CD4-positive, alpha-beta T cell (primary cell): ENCODE measurements at regions not wholly inside any gene's neighbourhood (a gene's known extent, or its start where the extent isn't known, plus 50 kb on each side); places are given as distances from the start of the nearest gene placed in this dataset.

Source experiments
- ATAC-seq: fragments of 200-7000 bp; cut with Tn5 transposase; one replicate; pipeline ENCODE4 v1.10.0; 2022; ENCODE audit warnings: mild to moderate bottlenecking; ENCODE audit not compliant: poor library complexity
- CTCF ChIA-PET: fragments of 350-600 bp; sonication (Branson Sonifier 250); formaldehyde crosslinking; loops from one replicate; lab custom pipeline; 2021; ENCODE audit warnings: antibody characterized with exemption, inconsistent platforms; lab: Charles Lee
- POLR2A ChIA-PET: fragments of 350-600 bp; sonication (Branson Sonifier 250); formaldehyde crosslinking; loops from one replicate; lab custom pipeline; 2021; ENCODE audit warnings: antibody characterized with exemption, inconsistent platforms; lab: Charles Lee
- DNase-seq, 14 experiments: peaks; one replicate each; pipeline ENCODE4 v3.0.0-alpha.2; 2013 to 2020; ENCODE audit warnings: mixed read lengths in 2 of 14
- H3K27ac ChIP-seq, 2 donors: one replicate each; pipeline versions ENCODE4 v1.5.1 to v1.7.0; 2013; ENCODE audit warnings: low read length in 2 of 2, low read depth in 1 of 2, mild to moderate bottlenecking in 1 of 2
- H3K27me3 ChIP-seq, 2 experiments: 1 replicate in 1 of 2; 2 replicates in 1 of 2; pipeline versions ENCODE4 v1.6.1 to v1.7.0; 2013; ENCODE audit warnings: low read length in 2 of 2, control low read depth in 1 of 2, mild to moderate bottlenecking in 1 of 2, moderate library complexity in 1 of 2; ENCODE audit not compliant: insufficient read depth in 2 of 2, control insufficient read depth in 1 of 2
- H3K36me3 ChIP-seq: one replicate; pipeline ENCODE4 v1.6.1; 2013; ENCODE audit warnings: low read length, control low read depth; ENCODE audit not compliant: insufficient read depth
- H3K4me1 ChIP-seq: one replicate; pipeline ENCODE4 v1.6.1; 2013; ENCODE audit warnings: low read length, control low read depth; ENCODE audit not compliant: insufficient read depth
- H3K4me3 ChIP-seq: one replicate; pipeline ENCODE4 v1.5.1; 2013; ENCODE audit warnings: mild to moderate bottlenecking, low read length, moderate library complexity
- H3K9me3 ChIP-seq, 2 experiments: 1 replicate in 1 of 2; 2 replicates in 1 of 2; pipeline versions ENCODE4 v1.6.1 to v1.7.0; 2013; ENCODE audit warnings: low read length in 2 of 2, mild to moderate bottlenecking in 2 of 2, control low read depth in 1 of 2, moderate library complexity in 1 of 2; ENCODE audit not compliant: control insufficient read depth in 1 of 2, insufficient read depth in 1 of 2
- H3K27ac Mint-ChIP-seq: one replicate; pipeline ENCODE4 v1.8.0; 2020; ENCODE audit warnings: mixed read lengths
- H3K27me3 Mint-ChIP-seq: one replicate; pipeline ENCODE4 v1.8.0; 2021; ENCODE audit warnings: mixed read lengths
- H3K36me3 Mint-ChIP-seq: one replicate; pipeline ENCODE4 v1.8.0; 2021; ENCODE audit warnings: low read depth, mixed read lengths
- H3K4me1 Mint-ChIP-seq: one replicate; pipeline ENCODE4 v1.8.0; 2021; ENCODE audit warnings: low read depth, mixed read lengths
- H3K4me3 Mint-ChIP-seq: one replicate; pipeline ENCODE4 v1.8.0; 2020; ENCODE audit warnings: mild to moderate bottlenecking, mixed read lengths
- H3K9me3 Mint-ChIP-seq: one replicate; pipeline ENCODE4 v1.8.0; 2020; ENCODE audit warnings: mixed read lengths
- CTCF ChIP-seq: fragments of 200-600 bp; IDR thresholded peaks from one replicate; pipeline ENCODE4 v1.8.0; 2022; ENCODE audit warnings: antibody characterized with exemption, mild to moderate bottlenecking
- intact Hi-C, 2 experiments: fragments of 100-400 bp; cut with DNase I in 1 of 2; cut with micrococcal nuclease in 1 of 2; formaldehyde crosslinking; loops; one replicate each; pipeline versions ENCODE4 v1.15.1 to v1.9.0; 2023 to 2025; cut with DNase I, micrococcal nuclease

- TF ChIP-seq CTCF, result no peak
- no peaks in the 10 kb centered on the region for H3K4me1 Mint-ChIP-seq
- intact Hi-C loops, result no loop called here
- H3K36me3 ChIP-seq, result no peaks in the 10 kb centered on the region
- no peak overlapping the region for H3K27ac ChIP-seq
- DNase-seq (no peak), ATAC-seq (no peak)
- no peaks in the 10 kb centered on the region for H3K36me3 Mint-ChIP-seq
- no peak overlapping the region for H3K4me3 Mint-ChIP-seq
- no peaks in the 10 kb centered on the region for H3K4me1 ChIP-seq
- H3K27me3 Mint-ChIP-seq, result peaks cover 30% of the 10 kb centered on the region
- H3K9me3 ChIP-seq, result no peaks in the 10 kb centered on the region
- CTCF ChIA-PET, result no interaction called here
- POLR2A ChIA-PET, result no interaction called here
- no peak overlapping the region for H3K27ac Mint-ChIP-seq
- H3K4me3 ChIP-seq, result no peak overlapping the region
- H3K27me3 ChIP-seq, result no peaks in the 10 kb centered on the region
- no peaks in the 10 kb centered on the region for H3K9me3 Mint-ChIP-seq
These were observed 189.6 kb upstream of the PARD3B start for GRCh38 chr2:204355688-204356087.

GRCh38 chr2:204356151-204356641, 189.1 kb upstream of the PARD3B start:
- H3K36me3 Mint-ChIP-seq, result no peaks in the 10 kb centered on the region
- intact Hi-C loops, result no loop called here
- no peak for ATAC-seq
- Histone ChIP-seq H3K27ac (no peak overlapping the region), H3K36me3 (no peaks in the 10 kb centered on the region), H3K9me3 (no peaks in the 10 kb centered on the region), H3K27me3 (no peaks in the 10 kb centered on the region), H3K4me3 (no peak overlapping the region), H3K4me1 (no peaks in the 10 kb centered on the region)
- ChIA-PET POLR2A (no interaction called here), CTCF (no interaction called here)
- DNase-seq, result no peak
- H3K9me3 Mint-ChIP-seq, result no peaks in the 10 kb centered on the region
- no peak overlapping the region for H3K4me3 Mint-ChIP-seq
- TF ChIP-seq CTCF, result no peak
- H3K27ac Mint-ChIP-seq, result no peak overlapping the region
- peaks cover 30% of the 10 kb centered on the region for H3K27me3 Mint-ChIP-seq
- H3K4me1 Mint-ChIP-seq, result no peaks in the 10 kb centered on the region

GRCh38 chr2:204357286-204357685, 188.0 kb upstream of the PARD3B start:
- ChIA-PET POLR2A (no interaction called here), CTCF (no interaction called here)
- Histone ChIP-seq H3K36me3 (no peaks in the 10 kb centered on the region), H3K27ac (no peak overlapping the region), H3K4me1 (no peaks in the 10 kb centered on the region), H3K27me3 (peaks cover 0 to 6% of the 10 kb centered on the region in 2 experiments), H3K4me3 (no peak overlapping the region), H3K9me3 (no peaks in the 10 kb centered on the region)
- no peak for DNase-seq
- Mint-ChIP-seq H3K36me3 (no peaks in the 10 kb centered on the region), H3K4me3 (no peak overlapping the region), H3K4me1 (no peaks in the 10 kb centered on the region), H3K9me3 (no peaks in the 10 kb centered on the region), H3K27me3 (peaks cover 30% of the 10 kb centered on the region), H3K27ac (no peak overlapping the region)
- TF ChIP-seq CTCF, result no peak
- intact Hi-C loops, result no loop called here
- no peak for ATAC-seq
